GM12874 (cell line): ENCODE measurements at regions not wholly inside any gene's neighbourhood (a gene's known extent, or its start where the extent isn't known, plus 50 kb on each side); places are given as distances from the start of the nearest gene placed in this dataset.

Experiments used
- TF ChIP-seq, protein P1 (sequence below): IDR thresholded peaks from 2 replicates; pipeline ENCODE4 v1.5.1; 2011; ENCODE audit warnings: low read depth, mild to moderate bottlenecking, control low read depth, low read length, moderate library complexity; ENCODE audit not compliant: insufficient read depth

DNA sequence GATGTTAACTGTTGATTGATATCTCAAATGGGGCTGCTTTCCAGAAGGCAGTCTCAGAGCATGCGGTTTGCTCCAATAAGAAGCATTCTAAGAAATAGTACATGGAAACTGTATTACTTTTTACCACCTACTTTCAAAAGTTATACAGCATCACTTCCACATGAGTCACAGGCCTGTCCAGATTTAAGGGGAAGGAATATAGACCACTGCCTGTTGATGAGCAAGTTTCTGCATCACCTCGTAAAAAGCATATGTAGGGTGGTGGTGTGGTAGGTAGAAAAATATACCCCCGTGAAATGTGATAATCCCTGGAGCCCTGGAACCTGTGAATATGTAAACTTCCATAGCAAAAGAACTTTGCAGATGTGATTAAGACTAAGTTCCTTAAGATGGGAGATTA lies 816.6 kb upstream of the CDH6 start:
- TF ChIP-seq, protein P1, sequence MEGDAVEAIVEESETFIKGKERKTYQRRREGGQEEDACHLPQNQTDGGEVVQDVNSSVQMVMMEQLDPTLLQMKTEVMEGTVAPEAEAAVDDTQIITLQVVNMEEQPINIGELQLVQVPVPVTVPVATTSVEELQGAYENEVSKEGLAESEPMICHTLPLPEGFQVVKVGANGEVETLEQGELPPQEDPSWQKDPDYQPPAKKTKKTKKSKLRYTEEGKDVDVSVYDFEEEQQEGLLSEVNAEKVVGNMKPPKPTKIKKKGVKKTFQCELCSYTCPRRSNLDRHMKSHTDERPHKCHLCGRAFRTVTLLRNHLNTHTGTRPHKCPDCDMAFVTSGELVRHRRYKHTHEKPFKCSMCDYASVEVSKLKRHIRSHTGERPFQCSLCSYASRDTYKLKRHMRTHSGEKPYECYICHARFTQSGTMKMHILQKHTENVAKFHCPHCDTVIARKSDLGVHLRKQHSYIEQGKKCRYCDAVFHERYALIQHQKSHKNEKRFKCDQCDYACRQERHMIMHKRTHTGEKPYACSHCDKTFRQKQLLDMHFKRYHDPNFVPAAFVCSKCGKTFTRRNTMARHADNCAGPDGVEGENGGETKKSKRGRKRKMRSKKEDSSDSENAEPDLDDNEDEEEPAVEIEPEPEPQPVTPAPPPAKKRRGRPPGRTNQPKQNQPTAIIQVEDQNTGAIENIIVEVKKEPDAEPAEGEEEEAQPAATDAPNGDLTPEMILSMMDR: no peak

DNA sequence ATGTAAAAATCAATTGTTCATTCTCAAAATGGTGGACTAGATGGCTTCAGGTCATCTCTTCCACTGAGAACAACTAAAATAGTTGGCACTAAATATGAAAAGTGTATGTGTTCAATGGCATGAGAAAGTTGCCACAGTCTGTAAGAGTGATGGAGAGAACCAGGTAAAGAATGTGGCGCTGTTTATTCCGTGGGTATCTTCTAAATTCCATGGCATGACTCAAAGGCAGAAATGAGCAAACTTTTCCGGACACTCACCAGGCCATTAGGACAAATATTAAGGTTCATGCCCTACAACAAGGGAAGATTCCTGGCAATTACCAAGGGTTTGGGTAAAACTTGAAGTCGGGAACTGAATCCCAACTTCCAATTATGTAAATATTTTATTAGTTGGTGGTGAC lies 825.4 kb upstream of the CDH6 start:
- TF ChIP-seq, protein P1: no peak

DNA sequence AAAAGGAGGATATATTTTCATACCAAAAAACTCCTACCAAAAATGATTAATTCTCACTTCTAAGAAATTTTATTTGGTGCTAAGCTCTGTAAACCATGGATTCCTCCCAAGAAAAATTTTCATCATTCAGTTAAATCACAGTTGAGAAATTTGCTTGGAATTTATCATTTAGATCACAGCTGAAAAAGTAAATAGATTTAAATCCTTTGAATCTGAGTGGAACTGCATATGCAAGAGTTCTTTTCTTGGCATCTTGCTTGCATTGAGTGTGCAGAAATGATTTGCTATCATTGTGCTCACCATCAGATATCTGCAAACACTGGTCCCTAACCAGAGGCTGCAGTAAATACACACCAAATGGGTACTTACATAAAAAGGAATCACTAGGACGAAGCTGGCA lies 836.1 kb upstream of the CDH6 start:
- TF ChIP-seq, protein P1: no peak

DNA sequence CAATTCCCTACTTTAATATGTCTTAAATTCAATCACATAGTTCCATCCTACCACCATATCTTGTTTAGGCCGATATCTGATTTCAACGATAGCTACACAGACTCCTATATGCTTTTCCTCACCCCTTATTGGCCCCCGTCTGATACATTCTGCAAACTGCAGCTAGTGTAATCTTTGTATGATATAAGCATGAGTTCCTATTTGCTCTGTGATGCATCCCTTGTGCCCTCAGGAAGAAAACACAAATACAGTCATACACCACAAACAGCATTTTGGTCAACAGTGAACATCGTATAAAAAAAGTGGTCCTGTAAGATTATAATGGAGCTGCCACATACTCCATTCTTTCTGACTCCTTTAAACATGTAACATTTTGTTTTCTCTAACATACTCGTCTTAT lies 837.8 kb upstream of the CDH6 start:
- TF ChIP-seq, protein P1: no peak

DNA sequence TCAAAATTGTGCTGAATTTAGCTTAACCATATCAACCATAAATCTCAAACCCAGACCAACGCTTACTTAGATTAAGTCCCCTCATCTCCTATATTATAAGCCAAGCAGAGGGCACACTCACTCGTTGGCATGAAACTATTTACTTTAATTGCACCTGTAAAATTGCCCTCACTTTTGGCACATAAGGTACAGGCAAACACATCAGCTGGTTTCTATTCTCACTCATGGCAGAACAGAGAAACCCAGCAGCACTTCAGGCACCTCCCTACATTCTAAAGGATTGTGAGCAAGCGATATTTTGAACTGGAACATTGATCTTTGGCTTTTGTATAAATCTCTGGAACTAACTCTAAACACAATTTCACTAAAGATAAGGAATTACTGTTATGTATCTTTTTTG lies 845.6 kb upstream of the CDH6 start:
- TF ChIP-seq, protein P1: no peak

DNA sequence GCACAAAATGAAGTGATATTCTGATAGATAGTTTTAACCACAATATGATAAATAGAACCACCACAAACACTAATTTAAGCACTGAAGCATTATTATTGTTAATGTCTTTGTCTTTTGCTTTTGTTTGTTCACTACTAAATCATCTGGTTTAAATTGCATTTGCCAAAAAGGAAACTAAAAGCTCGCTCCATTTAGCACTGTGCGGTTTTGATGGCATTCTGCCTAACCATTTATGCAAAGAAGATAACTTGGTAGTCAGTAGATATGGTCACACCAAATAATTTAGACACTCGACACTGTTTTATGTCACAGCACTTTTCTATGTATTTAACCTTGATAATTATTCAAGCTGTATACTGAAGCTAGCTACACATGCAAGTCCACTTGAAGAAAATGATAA lies 849.8 kb upstream of the CDH6 start:
- TF ChIP-seq, protein P1: no peak

DNA sequence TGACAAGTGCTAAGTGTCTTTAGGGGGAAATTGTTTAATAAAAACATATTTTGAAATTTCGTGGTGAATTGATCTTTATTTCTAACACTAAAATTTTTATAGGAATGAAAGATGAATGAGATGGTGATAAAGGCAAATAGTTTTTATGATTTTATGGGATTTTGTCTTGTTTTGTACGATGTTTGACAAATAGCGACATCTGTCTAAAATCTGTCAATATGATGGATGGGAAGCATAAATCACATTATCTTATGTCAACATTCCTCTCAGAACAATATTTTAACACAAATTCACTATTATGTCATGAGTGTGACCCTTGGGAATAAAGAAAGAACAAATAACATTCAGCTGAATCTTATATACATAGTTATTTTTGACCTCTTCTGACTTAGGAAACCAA lies 852.0 kb upstream of the CDH6 start:
- TF ChIP-seq, protein P1: no peak

DNA sequence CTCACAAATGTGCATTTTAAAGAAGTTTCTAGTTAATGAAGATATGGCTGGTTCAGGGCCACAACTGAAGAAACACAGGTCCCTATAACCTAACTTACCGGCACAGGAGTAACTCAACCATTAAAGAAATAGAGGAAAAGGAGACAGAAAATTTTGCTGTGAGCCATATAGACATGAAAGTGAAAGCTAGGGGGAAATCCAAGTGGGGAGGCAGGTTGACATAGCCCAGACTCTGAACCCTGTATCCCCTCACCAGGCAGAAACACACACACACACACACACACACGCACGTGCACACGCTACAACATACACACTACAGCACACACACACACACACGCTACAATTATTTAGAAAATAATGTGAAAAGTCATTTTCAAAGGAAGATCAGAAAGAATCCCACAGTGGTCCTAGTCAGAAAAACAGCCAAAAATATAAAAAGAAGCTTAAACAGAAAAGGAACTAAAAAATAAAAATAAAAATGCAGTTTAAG lies 856.4 kb upstream of the CDH6 start:
- TF ChIP-seq, protein P1: no peak
